SU-DHL-6 (cell line): ENCODE measurements at regions not wholly inside any gene's neighbourhood (a gene's known extent, or its start where the extent isn't known, plus 50 kb on each side); places are given as distances from the start of the nearest gene placed in this dataset.
"Not testable (repeated sequence)": the region's sequence is repeated elsewhere in the genome, so short reads cannot be mapped to it uniquely, and the experiment has no call there.

ENCODE experiments used
- H2AFZ ChIP-seq: fragments of 200-600 bp; sonication (generic); 2 replicates; pipeline ENCODE4 v1.6.1; 2014; ENCODE audit warnings: low read depth, mild to moderate bottlenecking, moderate library complexity, mixed read lengths, antibody characterized with exemption, low read length; ENCODE audit not compliant: severe bottlenecking
- H3F3A ChIP-seq: fragments of 200-600 bp; shearing (Covaris generic); 2 replicates; pipeline ENCODE4 v1.6.0; 2016; ENCODE audit warnings: antibody characterized with exemption, mild to moderate bottlenecking; ENCODE audit not compliant: insufficient read depth
- H3K27ac ChIP-seq: fragments of 200-600 bp; sonication (generic); 2 replicates; pipeline ENCODE4 v1.5.1; 2016; ENCODE audit warnings: low read depth, mild to moderate bottlenecking, low read length, moderate library complexity, mixed read lengths
- H3K27me3 ChIP-seq: fragments of 200-600 bp; sonication (generic), shearing (Covaris generic); 2 replicates; pipeline ENCODE4 v1.6.0; 2014; ENCODE audit warnings: mild to moderate bottlenecking, low read length
- H3K36me3 ChIP-seq: fragments of 200-600 bp; sonication (generic); 2 replicates; pipeline ENCODE4 v1.6.1; 2014; ENCODE audit warnings: mild to moderate bottlenecking, low read length, mixed read lengths
- H3K4me2 ChIP-seq: fragments of 300-600, 200-600 bp; shearing (Covaris generic), sonication (generic); 2 replicates; pipeline ENCODE4 v1.6.0; 2014; ENCODE audit warnings: low read length, low read depth, mild to moderate bottlenecking; ENCODE audit not compliant: poor library complexity, severe bottlenecking
- H3K4me3 ChIP-seq: fragments of 200-600 bp; sonication (generic); 2 replicates; pipeline ENCODE4 v1.5.1; 2014; ENCODE audit warnings: antibody characterized with exemption, low read length, mild to moderate bottlenecking, mixed read lengths; ENCODE audit not compliant: insufficient read depth, poor library complexity, severe bottlenecking
- H3K79me2 ChIP-seq: fragments of 200-600 bp; sonication (generic); 2 replicates; pipeline ENCODE4 v1.6.1; 2014; ENCODE audit warnings: mild to moderate bottlenecking, low read length, moderate library complexity; ENCODE audit not compliant: insufficient read depth
- H3K9ac ChIP-seq: fragments of 200-600 bp; sonication (generic); 2 replicates; pipeline ENCODE4 v1.7.0; 2014; ENCODE audit warnings: mild to moderate bottlenecking, low read length
- H3K9me2 ChIP-seq: fragments of 200-600 bp; sonication (generic); replicated peaks from 2 replicates; pipeline ENCODE4 v1.6.1; 2014; ENCODE audit warnings: low read length; ENCODE audit not compliant: insufficient read depth
- H3K9me3 ChIP-seq: fragments of 200-600 bp; sonication (generic); 2 replicates; pipeline ENCODE4 v1.6.1; 2014; ENCODE audit warnings: low read length, mixed read lengths; ENCODE audit not compliant: insufficient read depth
- H4K20me1 ChIP-seq: fragments of 200-600 bp; sonication (generic); 2 replicates; pipeline ENCODE4 v1.6.1; 2014; ENCODE audit warnings: low read depth, mild to moderate bottlenecking, antibody characterized with exemption, low read length, moderate library complexity, mixed read lengths
- CTCF ChIP-seq: fragments of 200-600 bp; sonication (generic); IDR thresholded peaks from one replicate; pipeline ENCODE4 v1.5.1; 2017; ENCODE audit warnings: antibody characterized with exemption, mild to moderate bottlenecking, low read length, moderate library complexity; ENCODE audit not compliant: insufficient read depth, poor library complexity, severe bottlenecking
- EZH2phosphoT487 ChIP-seq: fragments of 200-600 bp; sonication (generic), shearing (Covaris generic); conservative IDR thresholded peaks from 2 replicates; pipeline ENCODE4 v1.6.1; 2018; ENCODE audit warnings: mild to moderate bottlenecking, antibody characterized with exemption, low read length, moderate library complexity, mixed read lengths

DNA sequence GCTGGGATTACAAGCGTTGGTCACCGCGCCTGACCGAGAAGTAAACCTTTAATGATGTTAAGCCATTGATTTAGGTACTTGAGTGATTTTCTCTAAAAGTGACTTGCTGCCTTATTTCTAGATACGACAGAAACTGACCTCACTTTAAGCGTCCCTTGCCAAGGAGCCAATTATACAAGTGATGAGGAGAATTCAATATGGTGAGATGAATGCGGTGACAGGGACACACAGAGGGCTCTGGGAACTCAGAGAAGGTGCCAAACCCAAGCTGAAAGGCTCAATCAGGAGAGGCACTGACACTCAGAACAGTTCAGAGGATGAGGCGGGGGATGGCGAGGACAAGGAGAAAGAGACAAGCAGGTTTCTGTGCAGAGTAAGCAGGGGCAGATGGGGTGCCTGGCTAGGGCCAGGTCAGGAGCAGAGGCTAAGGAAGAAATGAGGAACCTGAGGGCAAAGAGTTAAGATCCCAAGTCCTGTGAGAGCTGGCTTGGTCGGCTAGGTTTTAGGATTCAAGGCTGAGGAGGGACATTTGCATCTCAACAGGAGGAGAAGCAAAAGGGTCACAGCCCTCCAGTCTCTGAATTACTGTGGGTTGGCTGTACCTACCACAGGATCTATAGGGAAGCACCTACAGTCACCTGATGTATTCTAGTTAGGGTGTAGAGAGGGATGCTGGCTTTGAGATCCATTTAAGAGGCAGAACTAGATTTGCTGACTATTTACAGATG lies 83.2 kb upstream of the USP24 start:
- Histone ChIP-seq H3K4me3 (no peak overlapping the region), H2AFZ (no peak overlapping the region), H3K79me2 (no peaks in the 10 kb centered on the region), H3K9ac (no peak overlapping the region), H3K36me3 (no peaks in the 10 kb centered on the region), H3K27me3 (no peaks in the 10 kb centered on the region), H3K9me2 (no peaks in the 10 kb centered on the region), H3K27ac (no peak overlapping the region), H3K4me2 (no peak overlapping the region), H3F3A (no peaks in the 10 kb centered on the region), H3K9me3 (no peaks in the 10 kb centered on the region), H4K20me1 (no peaks in the 10 kb centered on the region)
- TF ChIP-seq CTCF (no peak), EZH2phosphoT487 (no peak)

GRCh38 chr1:55296247-55296646 lies 81.1 kb upstream of the USP24 start:
- not testable (repeated sequence) for H3K9me3 ChIP-seq, H3K27me3 ChIP-seq, H3K79me2 ChIP-seq, H2AFZ ChIP-seq, H3K4me3 ChIP-seq, H3K27ac ChIP-seq, H3F3A ChIP-seq, H3K36me3 ChIP-seq, H3K9ac ChIP-seq, H4K20me1 ChIP-seq, H3K4me2 ChIP-seq, H3K9me2 ChIP-seq

GRCh38 chr1:55289614-55290013 lies 74.5 kb upstream of the USP24 start:
- Histone ChIP-seq H3K27me3 (no peaks in the 10 kb centered on the region), H3K9me3 (no peaks in the 10 kb centered on the region), H3K9me2 (no peaks in the 10 kb centered on the region), H3K36me3 (no peaks in the 10 kb centered on the region), H3K4me3 (no peak overlapping the region), H3K9ac (no peak overlapping the region), H3F3A (no peaks in the 10 kb centered on the region), H3K79me2 (no peaks in the 10 kb centered on the region), H4K20me1 (no peaks in the 10 kb centered on the region), H3K27ac (no peak overlapping the region), H3K4me2 (no peak overlapping the region), H2AFZ (no peak overlapping the region)
- TF ChIP-seq EZH2phosphoT487: no peak
- TF ChIP-seq CTCF: no peak

DNA sequence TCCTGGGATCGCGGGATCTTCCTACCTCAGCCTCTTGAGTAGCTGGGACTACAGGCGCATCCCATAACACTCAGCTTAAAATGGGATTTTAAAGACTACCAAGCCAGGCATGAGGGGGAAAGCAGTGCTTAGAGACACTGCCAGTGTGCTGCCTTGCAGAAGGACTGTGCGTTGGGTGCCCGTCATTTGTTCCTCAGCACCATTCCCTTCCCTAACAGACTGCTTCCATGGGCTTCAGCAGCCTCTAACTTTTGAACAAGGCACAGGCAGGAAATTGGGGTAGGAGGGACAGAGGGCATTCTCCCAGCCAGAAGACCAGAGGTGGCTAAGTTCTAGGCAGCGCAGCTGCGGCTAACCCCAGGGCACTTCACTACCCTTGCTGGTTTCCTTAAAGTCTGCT lies 73.9 kb upstream of the USP24 start:
- no peaks in the 10 kb centered on the region for H3K9me3 ChIP-seq
- no peak overlapping the region for H2AFZ ChIP-seq
- H4K20me1 ChIP-seq: no peaks in the 10 kb centered on the region
- H3K4me3 ChIP-seq: no peak overlapping the region
- no peak overlapping the region for H3K4me2 ChIP-seq
- H3K27me3 ChIP-seq: no peaks in the 10 kb centered on the region
- H3K27ac ChIP-seq: no peak overlapping the region
- H3K79me2 ChIP-seq: no peaks in the 10 kb centered on the region
- H3K36me3 ChIP-seq: no peaks in the 10 kb centered on the region
- H3F3A ChIP-seq: no peaks in the 10 kb centered on the region
- no peaks in the 10 kb centered on the region for H3K9me2 ChIP-seq
- TF ChIP-seq CTCF (no peak), EZH2phosphoT487 (no peak)
- H3K9ac ChIP-seq: no peak overlapping the region
